Effector CD4-positive, alpha-beta T cell (primary cell): ENCODE measurements at regions not wholly inside any gene's neighbourhood (a gene's known extent, or its start where the extent isn't known, plus 50 kb on each side); places are given as distances from the start of the nearest gene placed in this dataset.
"Not testable (repeated sequence)": the region's sequence is repeated elsewhere in the genome, so short reads cannot be mapped to it uniquely, and the experiment has no call there.

Source experiments
- DNase-seq: peaks from one replicate; pipeline ENCODE4 v3.0.0-alpha.2; 2020

- DNase-seq: no peak
Measured at GRCh38 chr5:62051747-62052146, 254.3 kb upstream of the KIF2A start.

- no peak for DNase-seq
Measured at GRCh38 chr5:62059960-62060359, 246.0 kb upstream of the KIF2A start.

GRCh38 chr5:62065050-62065449, 241.0 kb upstream of the KIF2A start:
- no peak for DNase-seq

GRCh38 chr5:62066761-62067277, 239.2 kb upstream of the KIF2A start:
- DNase-seq: no peak

GRCh38 chr5:62068554-62068953, 237.5 kb upstream of the KIF2A start:
- DNase-seq: no peak

GRCh38 chr5:62077387-62077786, 228.6 kb upstream of the KIF2A start:
- no peak for DNase-seq

GRCh38 chr5:62077823-62078550, 228.0 kb upstream of the KIF2A start:
- no peak for DNase-seq

GRCh38 chr5:62082370-62082801, 223.6 kb upstream of the KIF2A start:
- no peak for DNase-seq

- no peak for DNase-seq
Measured at GRCh38 chr5:62083247-62083646, 222.8 kb upstream of the KIF2A start.

GRCh38 chr5:62083661-62084060, 222.3 kb upstream of the KIF2A start:
- no peak for DNase-seq

- DNase-seq: no peak
Measured at GRCh38 chr5:62084391-62084790, 221.6 kb upstream of the KIF2A start.

- no peak for DNase-seq
Measured at GRCh38 chr5:62090953-62091352, 215.1 kb upstream of the KIF2A start.

- no peak for DNase-seq
Measured at GRCh38 chr5:62093411-62093810, 212.6 kb upstream of the KIF2A start.

GRCh38 chr5:62093976-62094375, 212.0 kb upstream of the KIF2A start:
- no peak for DNase-seq

- DNase-seq: no peak
Measured at GRCh38 chr5:62097361-62097760, 208.6 kb upstream of the KIF2A start.

GRCh38 chr5:62100201-62100600, 205.8 kb upstream of the KIF2A start:
- DNase-seq: no peak

- DNase-seq: not testable (repeated sequence)
Measured at GRCh38 chr5:62103863-62104262, 202.1 kb upstream of the KIF2A start.

- DNase-seq: no peak
Measured at GRCh38 chr5:62111428-62111827, 194.6 kb upstream of the KIF2A start.

- DNase-seq: no peak
Measured at GRCh38 chr5:62112689-62113228, 193.2 kb upstream of the KIF2A start.

GRCh38 chr5:62115014-62115413, 191.0 kb upstream of the KIF2A start:
- DNase-seq: no peak

- DNase-seq: no peak
Measured at GRCh38 chr5:62124266-62124665, 181.7 kb upstream of the KIF2A start.

GRCh38 chr5:62126090-62126489, 179.9 kb upstream of the KIF2A start:
- DNase-seq: no peak

GRCh38 chr5:62127098-62127736, 178.8 kb upstream of the KIF2A start:
- DNase-seq: no peak

GRCh38 chr5:62130107-62130506, 175.9 kb upstream of the KIF2A start:
- no peak for DNase-seq
